GM06990 (cell line): ENCODE measurements at regions not wholly inside any gene's neighbourhood (a gene's known extent, or its start where the extent isn't known, plus 50 kb on each side); places are given as distances from the start of the nearest gene placed in this dataset.
"Not testable (repeated sequence)": the region's sequence is repeated elsewhere in the genome, so short reads cannot be mapped to it uniquely, and the experiment has no call there.

Source experiments
- DNase-seq: peaks from one replicate; pipeline ENCODE4 v3.0.0-alpha.2; 2011; ENCODE audit not compliant: insufficient read length; ENCODE audit errors: extremely low read depth
- H3K27me3 ChIP-seq: replicated peaks from 2 replicates; pipeline ENCODE4 v1.6.0; 2011; ENCODE audit warnings: low read length; ENCODE audit not compliant: control insufficient read depth, insufficient read depth
- H3K36me3 ChIP-seq: 2 replicates; pipeline ENCODE4 v1.5.1; 2011; ENCODE audit warnings: low read length; ENCODE audit not compliant: control insufficient read depth, insufficient read depth
- H3K4me3 ChIP-seq: replicated peaks from 2 replicates; pipeline ENCODE4 v1.5.1; 2011; ENCODE audit warnings: low read depth, mild to moderate bottlenecking, control low read depth, low read length
- TF ChIP-seq, protein P1 (sequence below): IDR thresholded peaks from 2 replicates; pipeline ENCODE4 v1.5.1; 2011; ENCODE audit warnings: low read length, control low read depth, mild to moderate bottlenecking, inconsistent platforms; ENCODE audit not compliant: insufficient read depth, poor library complexity, severe bottlenecking

DNA sequence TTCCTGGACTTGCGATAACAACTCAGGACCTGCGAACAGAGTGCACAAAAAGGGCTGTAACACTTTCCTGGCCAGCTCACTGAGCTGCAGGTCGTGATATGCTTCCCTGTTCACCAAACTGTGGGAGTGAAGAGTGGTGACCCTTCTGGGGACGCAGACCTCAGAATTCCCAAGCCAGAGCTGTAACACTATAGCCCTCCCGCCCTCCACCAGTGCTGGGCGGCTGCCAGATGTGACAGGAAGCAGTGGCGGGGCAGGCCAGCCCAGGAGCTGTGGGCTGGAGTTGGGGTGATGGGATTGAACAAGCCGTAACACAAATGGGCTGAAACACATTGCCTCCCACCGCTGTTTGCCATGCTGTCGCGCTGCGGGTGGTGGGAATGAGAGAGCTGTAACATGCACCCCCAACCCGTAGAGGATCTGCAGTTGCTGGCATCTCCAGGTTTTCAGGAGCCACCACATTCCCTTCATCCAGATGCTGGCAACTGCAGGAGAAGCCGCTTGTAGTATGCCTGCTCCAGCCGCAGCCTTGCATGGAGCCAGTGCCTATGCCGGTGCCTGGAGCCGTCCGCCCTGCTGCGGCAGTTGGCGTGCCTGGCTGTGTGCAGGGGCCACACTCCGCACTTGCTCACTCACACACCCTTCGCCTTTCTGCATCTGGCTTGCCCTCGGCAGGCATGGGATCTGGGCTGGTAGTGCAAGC lies 145.8 kb downstream of the GPCPD1 start:
- Histone ChIP-seq H3K36me3 (no peaks in the 10 kb centered on the region), H3K4me3 (no peak overlapping the region), H3K27me3 (no peaks in the 10 kb centered on the region; the same call in none of the 2 replicates)
- TF ChIP-seq, protein P1, sequence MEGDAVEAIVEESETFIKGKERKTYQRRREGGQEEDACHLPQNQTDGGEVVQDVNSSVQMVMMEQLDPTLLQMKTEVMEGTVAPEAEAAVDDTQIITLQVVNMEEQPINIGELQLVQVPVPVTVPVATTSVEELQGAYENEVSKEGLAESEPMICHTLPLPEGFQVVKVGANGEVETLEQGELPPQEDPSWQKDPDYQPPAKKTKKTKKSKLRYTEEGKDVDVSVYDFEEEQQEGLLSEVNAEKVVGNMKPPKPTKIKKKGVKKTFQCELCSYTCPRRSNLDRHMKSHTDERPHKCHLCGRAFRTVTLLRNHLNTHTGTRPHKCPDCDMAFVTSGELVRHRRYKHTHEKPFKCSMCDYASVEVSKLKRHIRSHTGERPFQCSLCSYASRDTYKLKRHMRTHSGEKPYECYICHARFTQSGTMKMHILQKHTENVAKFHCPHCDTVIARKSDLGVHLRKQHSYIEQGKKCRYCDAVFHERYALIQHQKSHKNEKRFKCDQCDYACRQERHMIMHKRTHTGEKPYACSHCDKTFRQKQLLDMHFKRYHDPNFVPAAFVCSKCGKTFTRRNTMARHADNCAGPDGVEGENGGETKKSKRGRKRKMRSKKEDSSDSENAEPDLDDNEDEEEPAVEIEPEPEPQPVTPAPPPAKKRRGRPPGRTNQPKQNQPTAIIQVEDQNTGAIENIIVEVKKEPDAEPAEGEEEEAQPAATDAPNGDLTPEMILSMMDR: no peak
- DNase-seq: no peak

DNA sequence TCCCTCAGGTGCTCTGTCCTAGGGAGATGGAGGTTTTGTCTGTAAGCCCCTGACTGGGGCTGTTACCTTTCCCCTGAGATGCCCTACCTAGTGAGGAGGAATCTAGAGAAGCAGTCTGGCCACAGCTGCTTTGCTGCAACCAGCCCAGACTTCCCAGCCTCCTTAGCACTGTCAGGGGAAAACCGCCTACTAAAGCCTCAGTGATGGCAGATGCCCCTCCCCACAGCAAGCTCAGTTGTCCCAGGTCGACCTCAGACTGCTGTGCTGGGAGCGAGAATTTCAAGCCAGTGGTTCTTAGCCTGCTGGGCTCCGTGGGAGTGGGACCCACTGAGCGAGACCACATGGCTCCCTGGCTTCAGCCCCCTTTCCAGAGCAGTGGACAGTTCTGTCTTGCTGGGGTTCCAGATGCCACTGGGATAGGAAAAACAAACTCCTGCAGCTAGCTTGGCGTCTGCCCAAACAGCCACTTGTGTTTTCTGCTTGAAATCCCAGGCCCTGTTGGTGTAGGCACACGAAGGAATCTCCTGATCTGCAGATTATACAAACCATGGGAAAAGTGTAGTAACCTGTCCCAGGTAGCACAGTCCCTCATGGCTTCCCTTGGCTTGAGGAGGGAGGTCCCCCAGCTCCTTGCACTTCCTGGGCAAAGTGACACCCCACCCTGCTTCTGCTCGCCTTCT lies 146.4 kb upstream of the PROKR2 start:
- no peaks in the 10 kb centered on the region for H3K36me3 ChIP-seq
- DNase-seq: no peak
- H3K4me3 ChIP-seq: no peak overlapping the region
- TF ChIP-seq, protein P1: no peak
- no peaks in the 10 kb centered on the region; the same call in 1 of the 2 replicates for H3K27me3 ChIP-seq

DNA sequence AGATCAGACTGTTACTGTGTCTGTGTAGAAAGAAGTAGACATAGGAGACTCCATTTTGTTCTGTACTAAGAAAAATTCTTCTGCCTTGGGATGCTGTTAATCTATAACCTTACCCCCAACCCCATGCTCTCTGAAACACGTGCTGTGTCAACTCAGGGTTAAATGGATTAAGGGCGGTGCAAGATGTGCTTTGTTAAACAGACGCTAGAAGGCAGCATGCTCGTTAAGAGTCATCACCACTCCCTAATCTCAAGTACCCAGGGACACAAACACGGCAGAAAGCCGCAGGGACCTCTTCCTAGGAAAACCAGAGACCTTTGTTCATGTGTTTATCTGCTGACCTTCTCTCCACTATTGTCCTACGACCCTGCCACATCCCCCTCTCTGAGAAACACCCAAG lies 137.0 kb upstream of the PROKR2 start:
- not testable (repeated sequence) for H3K27me3 ChIP-seq, H3K4me3 ChIP-seq, H3K36me3 ChIP-seq, DNase-seq

DNA sequence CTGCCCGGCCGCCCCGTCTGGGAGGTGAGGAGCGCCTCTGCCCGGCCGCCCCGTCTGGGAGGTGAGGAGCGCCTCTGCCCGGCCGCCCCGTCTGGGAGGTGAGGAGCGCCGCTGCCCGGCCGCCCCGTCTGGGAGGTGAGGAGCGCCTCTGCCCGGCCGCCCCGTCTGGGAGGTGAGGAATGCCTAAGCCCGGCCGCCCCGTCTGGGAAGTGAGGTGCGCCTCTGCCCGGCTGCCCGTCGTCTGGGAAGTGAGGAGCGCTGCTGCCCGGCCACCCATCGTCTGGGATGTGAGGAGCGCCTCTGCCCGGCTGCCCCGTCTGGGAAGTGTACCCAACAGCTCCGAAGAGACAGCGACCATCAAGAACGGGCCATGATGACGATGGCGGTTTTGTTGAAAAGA lies 136.6 kb upstream of the PROKR2 start:
- H3K36me3 ChIP-seq, H3K4me3 ChIP-seq, H3K27me3 ChIP-seq, DNase-seq: not testable (repeated sequence)

DNA sequence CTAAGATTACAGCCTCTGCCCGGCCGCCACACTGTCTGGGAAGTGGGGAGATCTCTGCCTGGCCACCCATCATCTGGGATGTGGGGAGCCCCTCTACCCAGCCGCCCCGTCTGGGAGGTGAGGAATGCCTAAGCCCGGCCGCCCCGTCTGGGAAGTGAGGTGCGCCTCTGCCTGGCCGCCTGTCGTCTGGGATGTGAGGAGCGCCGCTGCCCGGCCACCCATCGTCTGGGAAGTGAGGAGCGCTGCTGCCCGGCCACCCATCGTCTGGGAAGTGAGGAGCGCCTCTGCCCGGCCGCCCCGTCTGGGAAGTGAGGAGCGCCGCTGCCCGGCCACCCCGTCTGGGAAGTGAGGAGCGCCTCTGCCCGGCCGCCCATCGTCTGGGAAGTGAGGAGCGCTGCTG lies 135.9 kb upstream of the PROKR2 start:
- H3K27me3 ChIP-seq, H3K36me3 ChIP-seq, H3K4me3 ChIP-seq, DNase-seq: not testable (repeated sequence)

DNA sequence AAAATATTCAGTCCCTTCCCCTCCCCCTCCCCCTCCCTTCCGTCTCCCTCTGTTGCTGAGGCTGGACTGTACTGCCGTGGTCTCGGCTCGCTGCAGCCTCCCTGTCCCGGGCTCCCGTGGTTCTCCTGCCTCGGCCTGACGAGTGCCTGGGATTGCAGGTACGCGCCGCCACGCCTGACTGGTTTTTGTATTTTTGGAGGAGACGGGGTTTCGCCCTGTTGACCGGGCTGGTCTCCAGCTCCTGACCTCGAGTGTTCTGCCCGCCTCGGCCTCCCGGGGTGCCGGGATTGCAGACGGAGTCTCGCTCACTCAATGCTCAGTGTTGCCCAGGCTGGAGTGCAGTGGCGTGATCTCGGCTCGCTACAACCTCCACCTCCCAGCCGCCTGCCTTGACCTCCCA lies 135.5 kb upstream of the PROKR2 start:
- H3K27me3 ChIP-seq, H3K4me3 ChIP-seq, DNase-seq: not testable (repeated sequence)

DNA sequence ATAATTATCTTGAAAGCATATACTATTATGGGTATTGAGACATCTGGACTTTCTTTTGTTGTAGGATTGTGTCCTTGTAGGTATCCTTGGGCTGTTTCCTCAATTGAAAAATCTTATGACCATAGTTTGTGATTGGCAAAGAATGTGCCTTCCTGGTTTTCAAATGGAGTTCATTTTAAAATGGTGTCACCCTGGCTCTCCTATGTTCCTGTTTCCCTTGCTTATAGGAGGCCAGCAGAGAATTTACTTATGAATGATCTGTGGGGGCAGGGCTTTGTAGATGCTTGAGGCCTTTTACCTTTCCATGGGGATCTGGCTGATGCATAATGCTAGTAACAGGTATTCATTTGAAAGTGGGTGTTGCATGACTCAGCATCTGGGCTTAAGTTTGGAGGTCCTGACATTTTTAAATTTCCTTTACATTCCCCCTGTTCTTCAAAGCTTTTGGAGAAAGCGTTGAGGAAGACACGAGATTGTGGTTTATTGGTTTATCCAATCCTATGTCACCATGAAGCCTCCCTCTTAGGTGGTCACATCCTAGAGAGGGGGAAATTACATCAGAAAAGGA lies 135.0 kb upstream of the PROKR2 start:
- H3K4me3 ChIP-seq: no peak overlapping the region
- no peak for DNase-seq
- H3K36me3 ChIP-seq: no peaks in the 10 kb centered on the region
- no peaks in the 10 kb centered on the region; the same call in 1 of the 2 replicates for H3K27me3 ChIP-seq
- TF ChIP-seq, protein P1: no peak

More for the DNA sequence above, 135.5 kb upstream of the PROKR2 start:
- not testable (repeated sequence) for H3K36me3 ChIP-seq
